GM18519 (cell line): ENCODE measurements at regions not wholly inside any gene's neighbourhood (a gene's known extent, or its start where the extent isn't known, plus 50 kb on each side); places are given as distances from the start of the nearest gene placed in this dataset.
"Not testable (repeated sequence)": the region's sequence is repeated elsewhere in the genome, so short reads cannot be mapped to it uniquely, and the experiment has no call there.

Source experiments
- ATAC-seq: cut with Tn5 transposase; IDR thresholded peaks from one replicate; pipeline ENCODE4 v1.9.1; 2021; ENCODE audit warnings: mild to moderate bottlenecking, moderate library complexity; ENCODE audit not compliant: unreplicated experiment, low FRiP score

- no peak for ATAC-seq
Measured at GRCh38 chr11:130979386-130979972, 63.2 kb upstream of the SNX19 start.

DNA sequence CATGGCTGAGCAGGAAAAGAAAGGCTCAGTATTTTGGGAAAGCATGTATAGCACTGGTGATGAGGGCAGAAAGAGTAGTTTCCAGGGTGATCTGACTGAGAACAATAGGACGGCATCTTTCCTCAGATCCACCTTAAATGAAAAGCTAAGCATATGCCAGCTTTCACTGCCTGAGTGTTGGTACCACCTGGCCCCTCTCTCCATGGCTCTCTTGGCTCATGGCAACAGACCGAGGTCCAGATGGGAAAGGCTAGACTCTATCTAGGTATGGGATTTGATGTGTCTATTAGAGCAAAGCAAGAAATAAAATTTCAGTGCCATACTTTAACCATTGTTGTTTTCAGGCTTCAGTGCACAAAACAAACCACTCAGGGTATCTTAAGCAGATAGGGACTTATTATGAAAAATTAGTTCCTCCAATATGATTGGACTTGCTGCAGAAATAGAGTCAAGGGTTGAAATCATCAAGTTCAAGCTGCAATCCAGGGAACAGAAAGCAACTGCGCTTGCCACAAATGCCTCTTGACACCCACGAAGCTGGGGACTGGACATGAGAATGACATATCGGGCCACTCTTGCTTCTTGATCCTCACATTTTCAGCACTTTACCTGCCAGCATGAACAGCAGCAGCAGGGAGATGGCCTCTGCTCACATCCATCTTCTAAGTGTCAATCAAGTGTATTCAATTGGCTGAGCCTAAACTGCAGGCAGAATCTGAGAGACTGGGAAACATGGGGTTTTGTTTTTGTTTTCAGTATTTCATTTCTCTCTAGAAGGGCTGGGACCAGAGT is 64.0 kb upstream of the SNX19 start:
- ATAC-seq = no peak

GRCh38 chr11:130984241-130984640 is 68.0 kb upstream of the SNX19 start:
- not testable (repeated sequence) for ATAC-seq

DNA sequence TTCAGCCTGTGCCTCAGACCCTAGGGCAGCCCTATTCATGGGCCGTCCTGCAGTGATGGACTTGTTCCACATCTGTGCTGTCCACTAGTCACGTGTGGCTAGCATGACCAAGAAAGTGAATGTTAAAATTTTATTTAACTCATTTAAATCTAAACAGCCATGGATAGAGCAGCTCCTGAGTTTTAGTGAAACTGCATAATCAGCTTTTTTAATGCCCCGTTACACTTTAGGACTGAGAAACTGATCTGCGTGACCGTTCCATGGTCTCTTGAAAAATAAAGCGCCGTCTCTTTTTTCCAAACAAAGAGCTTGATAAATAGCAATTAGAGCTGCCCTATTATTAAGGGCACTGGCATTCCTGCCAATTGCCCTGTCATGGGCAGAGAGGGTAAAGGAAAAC is 76.5 kb upstream of the SNX19 start:
- ATAC-seq = no peak

- no peak for ATAC-seq
Measured at GRCh38 chr11:130994043-130994442, 77.8 kb upstream of the SNX19 start.

GRCh38 chr11:130995266-130995665 is 79.0 kb upstream of the SNX19 start:
- ATAC-seq = no peak

DNA sequence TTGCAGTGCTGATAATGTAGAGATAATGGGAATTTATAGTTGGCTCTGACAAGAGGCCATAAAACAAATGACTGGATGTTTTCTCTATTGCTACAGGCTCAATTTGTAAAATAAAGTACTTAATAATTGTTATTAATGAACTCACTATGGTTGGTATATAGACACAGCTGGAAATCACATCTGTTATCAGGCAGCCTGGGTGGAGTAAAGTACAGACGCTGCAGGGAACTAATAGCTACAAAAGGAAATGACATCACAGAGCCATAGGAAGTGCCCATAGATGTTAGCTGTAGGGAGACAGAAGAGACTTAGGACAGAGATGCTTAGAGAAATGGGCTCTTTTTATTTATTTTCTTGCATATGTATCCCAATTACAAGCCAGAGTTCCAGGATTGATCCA is 81.0 kb upstream of the SNX19 start:
- ATAC-seq = no peak

DNA sequence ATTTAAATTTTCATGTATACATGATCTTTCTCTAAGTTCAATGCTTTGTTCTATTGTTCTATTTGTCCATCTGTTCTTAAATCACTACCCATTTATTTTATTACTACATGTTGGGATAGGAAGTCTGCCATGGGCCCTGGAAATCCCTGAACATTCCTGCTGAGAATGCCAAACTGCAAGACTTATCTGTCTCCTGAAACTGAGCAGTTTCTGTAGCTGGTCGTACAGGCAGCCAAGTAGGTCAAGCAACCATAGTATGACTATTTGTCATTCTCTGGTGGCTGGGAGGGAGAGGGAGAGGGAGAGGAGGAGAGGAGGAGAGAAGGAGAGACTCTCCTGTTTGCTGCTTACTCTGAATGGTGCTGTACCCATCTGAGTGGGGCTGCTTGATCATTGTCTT is 82.8 kb upstream of the SNX19 start:
- no peak for ATAC-seq

- no peak for ATAC-seq
Measured at GRCh38 chr11:130999992-131000770, 83.9 kb upstream of the SNX19 start.

- no peak for ATAC-seq
Measured at GRCh38 chr11:131002145-131002544, 85.9 kb upstream of the SNX19 start.

DNA sequence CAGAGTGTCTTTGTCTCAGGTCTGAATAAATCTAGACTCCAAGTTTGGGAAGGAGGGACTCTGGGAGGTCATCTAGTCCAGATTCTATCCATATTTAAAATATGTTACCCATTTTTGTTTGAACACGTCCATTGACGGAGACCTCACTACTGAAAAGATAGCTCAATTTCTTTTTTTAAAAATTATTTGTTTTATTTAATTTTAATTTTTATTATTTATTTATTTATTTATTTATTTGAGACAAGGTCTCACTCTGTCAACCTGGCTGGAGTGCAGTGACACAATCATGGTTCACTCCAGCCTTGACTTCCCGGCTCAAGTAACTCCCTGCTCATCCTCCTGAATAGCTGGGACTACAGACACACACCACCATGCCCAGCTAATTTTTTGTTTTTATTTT is 89.5 kb upstream of the SNX19 start:
- ATAC-seq = no peak

DNA sequence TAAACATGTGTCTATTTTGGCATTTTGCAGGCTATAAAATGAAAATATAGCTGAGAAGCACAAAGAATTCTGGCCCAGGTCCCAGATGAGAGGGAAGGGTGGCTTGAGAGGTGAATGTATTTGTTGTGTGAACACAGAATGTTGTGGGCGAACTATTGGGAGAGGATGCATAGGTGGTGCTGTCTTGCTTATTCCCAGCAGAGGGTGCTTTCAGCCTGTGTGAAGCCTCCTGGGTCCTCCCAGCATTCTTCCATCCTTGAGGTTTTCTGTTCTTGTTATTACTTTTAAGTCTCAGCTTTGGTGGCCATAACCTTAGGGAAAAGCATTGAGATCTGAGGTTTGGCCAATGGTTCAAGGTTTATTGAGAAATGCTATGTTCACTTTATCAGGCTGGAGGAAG is 108.7 kb upstream of the SNX19 start:
- no peak for ATAC-seq

DNA sequence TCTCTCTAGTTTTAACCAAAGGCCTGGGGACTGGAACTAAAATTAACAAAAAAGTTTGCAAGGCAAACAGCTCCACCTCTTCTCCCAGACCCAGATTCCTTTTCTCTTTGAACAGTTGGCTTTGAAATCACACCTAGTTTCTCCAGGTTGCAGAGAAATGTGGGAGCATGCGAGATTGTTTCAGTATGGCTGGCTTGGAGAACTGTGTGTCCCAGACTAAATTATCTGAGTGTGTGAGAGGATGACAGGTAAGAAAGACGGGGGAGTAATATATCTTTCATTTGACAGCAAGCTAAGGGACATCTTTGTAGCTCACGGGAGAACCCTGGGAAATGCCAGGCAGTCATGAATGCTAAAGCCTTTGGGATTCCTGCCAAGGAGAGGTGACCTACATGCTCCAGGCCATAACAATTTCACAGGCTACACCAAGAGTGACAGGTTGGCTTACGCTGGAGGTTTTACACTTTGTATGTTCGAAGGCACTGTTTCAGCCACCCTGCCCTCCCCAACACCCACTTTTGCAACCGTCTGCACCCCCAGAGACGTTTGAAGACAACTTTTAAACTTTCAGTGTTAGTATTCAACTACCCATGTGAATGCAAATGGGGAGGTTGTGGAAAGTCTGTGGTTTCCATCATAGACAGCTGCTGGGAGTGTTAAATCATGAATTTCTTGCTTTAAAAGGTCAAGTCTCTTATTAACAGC is 109.3 kb upstream of the SNX19 start:
- no peak for ATAC-seq

- ATAC-seq = no peak
Measured at GRCh38 chr11:131027491-131027890, 111.2 kb upstream of the SNX19 start.

- no peak for ATAC-seq
Measured at GRCh38 chr11:131033151-131033651, 116.9 kb upstream of the SNX19 start.

GRCh38 chr11:131036514-131036913 is 120.2 kb upstream of the SNX19 start:
- ATAC-seq = no peak

GRCh38 chr11:131037873-131038272 is 121.6 kb upstream of the SNX19 start:
- ATAC-seq = no peak

DNA sequence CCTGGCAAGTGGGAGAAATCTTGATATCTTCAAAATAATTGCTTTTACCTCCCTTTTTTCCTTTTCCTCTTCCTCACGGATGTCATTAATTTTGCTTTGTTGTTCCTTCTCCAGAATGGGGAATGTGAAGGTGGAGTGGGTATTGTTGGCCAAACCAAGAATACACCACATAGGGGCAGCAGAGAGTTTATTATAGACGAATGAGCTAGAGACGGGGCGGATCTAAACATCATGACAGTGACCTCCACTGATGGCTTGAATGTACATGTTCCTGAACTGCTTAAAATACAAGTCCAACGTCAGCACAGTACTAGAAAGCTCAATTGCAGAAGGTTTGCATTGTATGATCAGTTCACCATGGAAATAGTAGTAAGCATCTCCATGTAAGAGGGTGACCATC is 122.3 kb upstream of the SNX19 start:
- ATAC-seq = no peak

DNA sequence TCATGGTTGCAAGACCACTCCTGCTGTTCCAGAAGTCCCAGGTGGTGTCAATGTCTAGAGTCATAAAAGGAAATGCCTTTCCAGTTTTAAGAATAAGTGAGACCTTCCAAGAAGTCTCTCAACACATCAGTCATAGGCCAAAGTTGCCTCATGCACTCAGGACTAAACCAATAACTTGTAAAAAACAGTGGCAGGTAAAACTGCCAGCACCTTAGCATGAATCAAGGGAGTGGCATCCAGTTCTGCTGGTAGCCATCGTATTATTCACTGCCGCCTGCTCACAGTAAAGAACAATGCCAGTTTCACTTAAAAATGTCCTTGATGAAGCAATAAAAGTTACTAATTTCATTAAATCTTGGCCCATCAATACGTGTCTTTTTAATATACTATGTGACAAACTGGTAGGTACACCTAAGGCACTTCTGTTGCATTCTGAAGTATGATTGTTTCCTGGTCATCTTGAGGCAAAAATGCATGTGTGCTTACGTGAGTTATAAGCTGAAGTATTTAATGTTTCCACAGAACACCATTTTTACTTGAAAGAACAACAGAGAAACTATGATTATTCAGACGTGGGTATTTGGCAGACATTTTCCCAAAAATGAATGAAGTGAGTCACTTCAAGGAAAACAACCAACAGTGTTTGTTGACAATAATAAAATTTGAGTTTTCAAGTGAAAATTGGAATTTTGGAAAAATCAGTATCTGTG is 125.2 kb upstream of the SNX19 start:
- no peak for ATAC-seq

GRCh38 chr11:131042041-131042390 is 125.7 kb upstream of the SNX19 start:
- no peak for ATAC-seq
